ENCODE measurements at regions not wholly inside any gene's neighbourhood (a gene's known extent, or its start where the extent isn't known, plus 50 kb on each side); places are given as distances from the start of the nearest gene placed in this dataset.
"Not testable (repeated sequence)": the region's sequence is repeated elsewhere in the genome, so short reads cannot be mapped to it uniquely, and the experiment has no call there.

GRCh38 chr1:779621-780020 is 93.2 kb upstream of the OR4F16 start:
- not testable (repeated sequence) for TF ChIP-seq CREB5 (CRISPR knock-in tag; IDR thresholded peaks at IDR 0.05; ENCODE audit: low read depth); SNAI2 (CRISPR knock-in tag; IDR thresholded peaks at IDR 0.05); ZFP3 (CRISPR knock-in tag; IDR thresholded peaks at IDR 0.05); ZNF8 (CRISPR knock-in tag; IDR thresholded peaks at IDR 0.05); ZFP30 (CRISPR knock-in tag; IDR thresholded peaks at IDR 0.05); ARNTL (CRISPR knock-in tag; IDR thresholded peaks at IDR 0.05; ENCODE audit: borderline replicate concordance, low read depth); ZNF70 (CRISPR knock-in tag; IDR thresholded peaks at IDR 0.05)

Data from SK-N-SH treated with all-trans-retinoic acid at 6 μM for 48 hours (cell line).